GM20000 (cell line): ENCODE measurements at regions not wholly inside any gene's neighbourhood (a gene's known extent, or its start where the extent isn't known, plus 50 kb on each side); places are given as distances from the start of the nearest gene placed in this dataset.

ENCODE experiments used
- DNase-seq: peaks from one replicate; pipeline ENCODE4 v3.0.0; 2012; ENCODE audit warnings: low spot score
- TF ChIP-seq, protein P1 (sequence below): IDR thresholded peaks from 2 replicates; pipeline ENCODE4 v1.5.1; 2012; ENCODE audit warnings: mild to moderate bottlenecking, control low read depth; ENCODE audit errors: extremely low read depth, missing control alignments

DNA sequence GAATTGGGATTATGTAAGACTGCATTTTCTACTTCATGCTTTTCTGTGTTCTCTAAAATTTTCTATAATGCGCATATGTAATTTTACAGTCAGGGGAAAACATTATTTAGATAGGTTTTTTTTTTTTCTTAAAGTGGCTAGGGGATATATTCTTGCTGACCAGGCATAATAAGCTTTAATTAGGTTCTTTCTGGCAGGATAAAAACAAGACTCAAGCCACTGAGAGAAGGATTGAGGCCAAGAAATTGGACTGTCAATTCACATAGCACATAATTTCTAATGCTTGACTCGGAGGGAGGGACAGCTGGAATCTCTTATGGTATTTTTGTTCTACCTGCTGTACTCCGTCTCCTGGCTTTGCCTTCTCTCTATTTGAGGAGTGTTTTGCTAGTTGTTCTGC is 119.8 kb upstream of the NPVF start:
- TF ChIP-seq, protein P1, sequence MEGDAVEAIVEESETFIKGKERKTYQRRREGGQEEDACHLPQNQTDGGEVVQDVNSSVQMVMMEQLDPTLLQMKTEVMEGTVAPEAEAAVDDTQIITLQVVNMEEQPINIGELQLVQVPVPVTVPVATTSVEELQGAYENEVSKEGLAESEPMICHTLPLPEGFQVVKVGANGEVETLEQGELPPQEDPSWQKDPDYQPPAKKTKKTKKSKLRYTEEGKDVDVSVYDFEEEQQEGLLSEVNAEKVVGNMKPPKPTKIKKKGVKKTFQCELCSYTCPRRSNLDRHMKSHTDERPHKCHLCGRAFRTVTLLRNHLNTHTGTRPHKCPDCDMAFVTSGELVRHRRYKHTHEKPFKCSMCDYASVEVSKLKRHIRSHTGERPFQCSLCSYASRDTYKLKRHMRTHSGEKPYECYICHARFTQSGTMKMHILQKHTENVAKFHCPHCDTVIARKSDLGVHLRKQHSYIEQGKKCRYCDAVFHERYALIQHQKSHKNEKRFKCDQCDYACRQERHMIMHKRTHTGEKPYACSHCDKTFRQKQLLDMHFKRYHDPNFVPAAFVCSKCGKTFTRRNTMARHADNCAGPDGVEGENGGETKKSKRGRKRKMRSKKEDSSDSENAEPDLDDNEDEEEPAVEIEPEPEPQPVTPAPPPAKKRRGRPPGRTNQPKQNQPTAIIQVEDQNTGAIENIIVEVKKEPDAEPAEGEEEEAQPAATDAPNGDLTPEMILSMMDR: no peak
- DNase-seq: no peak

DNA sequence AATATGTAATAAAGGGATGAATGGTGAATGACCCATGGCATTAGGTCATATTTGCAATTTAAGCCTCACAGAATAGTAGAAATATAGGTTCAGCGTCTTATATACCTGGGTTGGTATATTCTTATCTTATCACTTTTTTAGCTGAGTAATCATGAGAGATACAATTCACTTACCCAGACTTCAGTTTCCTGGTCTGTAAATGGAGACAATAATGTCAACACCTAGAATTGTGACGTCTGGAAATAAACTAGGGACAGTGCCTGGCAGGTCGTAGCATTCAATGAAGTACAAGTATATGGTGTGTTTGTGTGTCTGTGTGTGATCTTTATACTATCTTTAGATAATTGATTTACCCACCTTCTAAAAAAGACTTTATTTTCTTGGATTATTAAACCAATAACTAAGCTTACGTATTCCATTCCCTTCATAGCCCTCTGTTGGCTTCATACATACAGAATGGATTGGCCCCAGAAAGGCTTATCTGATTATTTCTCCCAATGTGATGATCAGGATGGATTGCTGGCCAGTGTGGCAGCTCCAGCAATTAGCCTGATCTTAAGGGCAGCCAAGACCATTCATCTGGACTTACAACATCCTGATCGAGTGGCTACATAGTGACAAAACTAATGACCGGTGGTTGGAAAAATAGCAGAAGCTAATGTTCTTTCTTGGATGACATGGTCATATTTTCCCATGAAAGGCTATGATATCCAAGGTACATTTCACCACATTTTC is 121.2 kb upstream of the NPVF start:
- DNase-seq: no peak
- TF ChIP-seq, protein P1: no peak

DNA sequence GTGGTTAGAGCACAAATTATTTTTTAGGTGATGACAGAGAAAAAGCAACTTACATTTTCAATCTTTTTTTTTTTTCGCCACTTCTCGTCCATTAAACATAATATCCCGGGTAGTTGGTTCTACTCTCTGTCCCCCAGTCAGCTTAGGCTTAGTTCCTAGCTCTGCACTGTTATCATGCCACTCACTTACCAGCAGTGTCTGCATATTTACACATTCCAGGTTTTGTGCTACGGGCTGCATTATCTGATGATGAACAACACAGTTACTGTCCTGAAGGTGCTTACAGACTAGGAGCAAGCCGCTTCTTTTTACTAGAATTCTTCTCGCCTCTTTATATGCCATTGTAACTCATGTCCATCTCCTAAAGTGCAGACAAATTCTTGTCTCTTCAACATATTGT is 121.8 kb upstream of the NPVF start:
- TF ChIP-seq, protein P1: no peak
- no peak for DNase-seq

DNA sequence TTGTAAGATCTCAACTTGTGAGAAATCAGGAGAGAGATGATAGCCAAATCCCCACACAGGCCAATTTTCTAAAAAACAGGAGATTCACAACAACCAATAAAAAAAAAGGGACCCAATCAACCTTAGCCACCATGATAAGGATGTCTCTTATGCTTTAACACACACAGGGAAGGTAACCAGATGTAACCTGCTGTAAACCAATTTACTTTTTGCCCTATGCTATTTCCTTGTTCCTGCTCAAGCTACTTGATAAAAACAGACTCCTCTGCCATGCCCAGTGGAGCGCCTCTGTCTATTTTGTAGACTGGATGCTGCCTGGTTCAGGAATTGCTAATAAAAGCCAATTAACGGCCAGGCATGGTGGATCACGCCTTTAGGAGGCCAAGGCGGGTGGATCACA is 123.5 kb upstream of the NPVF start:
- TF ChIP-seq, protein P1: no peak
- DNase-seq: no peak

DNA sequence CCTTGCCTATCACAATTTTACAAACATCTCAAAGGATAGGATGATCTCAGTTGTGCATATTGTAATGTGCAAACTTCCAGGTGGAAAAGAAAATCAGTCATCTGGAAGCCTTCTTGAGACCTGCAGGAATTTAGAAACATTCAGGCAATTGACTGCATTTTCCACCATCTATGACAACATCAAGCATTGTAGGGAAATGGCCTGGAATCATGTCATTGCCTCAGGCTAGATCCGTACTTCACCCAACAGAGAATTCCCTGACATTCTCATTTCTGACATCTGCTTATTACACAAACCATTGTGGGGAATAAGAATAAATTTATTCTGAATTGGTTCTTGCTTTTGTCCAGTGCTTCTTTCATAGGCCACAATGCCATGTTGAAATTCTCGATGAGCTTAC is 124.9 kb upstream of the NPVF start:
- TF ChIP-seq, protein P1: no peak
- DNase-seq: no peak

DNA sequence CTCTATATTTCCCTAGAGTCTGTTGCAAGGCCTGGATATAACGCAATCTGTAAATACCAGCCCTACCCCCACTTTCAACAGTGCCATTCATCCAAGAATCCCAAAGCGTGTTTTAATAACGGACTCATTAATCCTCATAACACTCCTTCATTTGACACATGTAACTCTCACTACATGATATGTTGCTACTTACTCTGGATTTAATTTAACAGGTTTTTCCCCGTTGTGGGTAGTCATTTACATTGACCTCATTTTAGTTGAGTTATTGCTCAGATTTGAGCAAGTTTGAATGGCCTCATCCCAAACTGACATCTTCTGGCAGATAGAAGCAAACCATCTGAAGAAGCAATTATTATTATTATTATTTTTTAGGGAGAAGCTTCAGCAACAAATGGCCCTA is 125.4 kb upstream of the NPVF start:
- TF ChIP-seq, protein P1: no peak
- DNase-seq: no peak

DNA sequence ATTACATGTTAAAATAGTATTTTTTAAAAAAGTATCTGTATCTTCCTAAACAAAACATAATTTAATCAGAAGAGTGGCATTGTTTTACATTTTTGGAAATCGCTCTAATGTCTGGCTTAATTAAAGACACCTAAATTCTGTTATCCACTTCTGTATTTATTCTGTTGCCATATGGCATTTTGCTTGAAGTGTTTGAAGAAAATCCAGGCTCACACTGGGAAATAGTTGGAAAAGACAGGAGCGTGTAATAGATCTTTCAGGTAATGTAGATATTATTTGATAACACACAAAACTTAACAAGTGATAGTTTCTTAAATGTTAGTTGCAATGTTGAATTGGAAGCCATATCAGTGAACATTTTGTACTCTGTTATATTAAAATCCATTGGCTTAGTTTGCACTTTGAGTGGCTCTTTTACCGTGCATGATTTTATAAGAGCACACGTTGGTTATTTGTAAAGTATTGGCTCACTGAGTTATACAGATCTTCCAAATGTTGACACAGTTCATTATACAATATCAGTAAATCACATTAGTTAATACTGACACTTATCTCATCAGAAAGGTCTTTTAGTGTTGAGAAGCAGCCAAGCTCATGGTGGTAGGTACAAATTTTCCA is 128.4 kb upstream of the NPVF start:
- TF ChIP-seq, protein P1: no peak

More for the DNA sequence above, 128.4 kb upstream of the NPVF start:
- no peak for DNase-seq
